AG20443 (cell line): ENCODE measurements at regions not wholly inside any gene's neighbourhood (a gene's known extent, or its start where the extent isn't known, plus 50 kb on each side); places are given as distances from the start of the nearest gene placed in this dataset.

ENCODE experiments used
- DNase-seq: peaks from one replicate; pipeline ENCODE4 v3.0.0; 2012; ENCODE audit warnings: low spot score, mixed read lengths

DNA sequence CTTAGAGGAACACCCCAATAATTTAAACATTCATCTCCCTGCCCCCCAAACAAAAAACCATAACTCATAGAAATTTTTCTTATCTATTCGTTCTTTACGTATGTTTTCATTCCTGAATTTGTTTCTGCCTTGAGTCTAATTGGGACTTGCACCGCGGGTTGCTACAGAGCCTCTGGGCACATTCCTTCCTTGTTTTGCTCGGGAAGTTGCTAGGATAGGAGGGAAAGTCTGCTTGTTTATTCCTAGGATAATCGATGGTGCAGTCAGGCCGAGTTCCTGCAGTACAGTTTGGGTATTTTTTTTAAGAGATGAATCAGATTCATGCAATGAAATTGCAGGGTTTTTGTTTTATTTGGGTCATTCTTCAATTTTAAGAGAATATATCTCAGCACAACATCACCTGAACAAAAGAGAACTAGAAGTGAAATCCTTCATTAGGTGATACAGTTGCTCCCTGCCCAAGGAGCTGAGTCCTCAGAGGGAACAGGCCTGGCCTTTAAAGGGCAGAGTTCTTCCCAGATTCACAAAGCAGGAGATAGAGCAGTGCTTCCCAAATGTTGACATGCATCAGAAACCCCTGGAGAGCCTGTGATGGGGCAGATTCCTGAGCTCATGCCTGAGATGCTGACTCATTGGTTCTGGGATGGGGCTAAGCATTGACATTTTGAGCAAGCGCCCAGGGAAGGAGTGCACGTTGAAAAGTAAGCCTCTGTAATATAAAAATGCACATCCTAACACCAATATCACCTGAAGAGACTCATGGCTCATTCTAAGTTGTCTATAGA is 114.9 kb upstream of the FAM9B start:
- peak; percentile 60 for DNase-seq

DNA sequence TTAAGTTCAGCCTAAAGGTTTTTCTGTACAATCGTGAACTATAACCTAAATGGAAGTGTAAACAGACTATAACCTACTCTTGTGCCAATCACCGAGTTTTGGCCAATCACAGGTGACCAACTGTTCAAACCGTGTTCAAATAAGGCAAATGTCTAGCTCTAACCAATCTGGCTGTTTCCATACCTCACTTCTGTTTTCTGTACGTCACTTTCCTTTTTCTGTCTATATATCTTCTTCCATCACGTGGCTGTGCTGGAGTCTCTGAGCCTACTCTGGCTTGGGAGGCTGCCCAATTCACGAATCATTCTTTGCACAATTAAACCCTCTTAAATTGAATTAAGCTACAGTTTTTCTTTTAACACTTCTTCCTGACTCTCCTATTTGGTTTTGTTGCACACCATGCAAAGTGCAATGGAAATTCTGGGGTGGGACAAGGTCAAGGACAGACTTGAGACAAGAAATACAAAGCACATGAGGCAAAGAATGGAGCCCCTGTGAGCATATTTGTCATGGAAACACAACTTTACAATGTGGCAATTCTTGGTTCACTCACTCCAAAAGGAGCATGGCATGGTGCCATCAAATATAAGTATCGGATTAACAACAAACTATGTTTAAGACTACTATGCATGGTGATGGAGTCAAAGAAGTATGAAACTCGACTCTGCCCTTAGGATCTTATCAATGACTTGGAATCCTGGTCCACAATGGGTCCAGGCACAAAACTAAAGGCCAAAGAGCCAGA is 115.7 kb upstream of the FAM9B start:
- DNase-seq = no peak

DNA sequence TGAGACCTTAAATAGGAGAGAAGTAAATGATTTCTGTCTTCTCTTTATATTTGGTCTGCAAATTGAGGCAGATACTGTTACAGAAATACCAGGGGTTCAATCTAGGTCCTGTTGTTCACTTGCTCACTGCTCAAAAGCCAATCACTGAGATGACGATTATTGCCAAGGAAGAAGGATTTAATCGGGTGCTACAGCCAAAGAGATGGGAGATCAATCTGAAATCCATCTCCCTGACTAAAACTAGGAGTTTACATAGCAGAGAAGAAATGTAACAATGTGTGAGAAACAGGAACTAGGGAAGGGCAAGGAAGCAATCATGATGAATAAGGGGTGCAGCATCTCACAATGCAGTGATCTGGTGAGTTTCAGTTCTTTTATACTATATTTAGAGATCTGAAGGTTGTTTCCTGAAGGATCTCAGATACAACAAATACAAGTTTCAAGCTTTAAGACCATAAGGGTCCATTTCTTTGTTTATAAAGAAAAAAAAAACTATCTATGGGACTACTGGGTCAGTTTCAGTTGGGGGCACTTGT is 117.9 kb upstream of the FAM9B start:
- no peak for DNase-seq

DNA sequence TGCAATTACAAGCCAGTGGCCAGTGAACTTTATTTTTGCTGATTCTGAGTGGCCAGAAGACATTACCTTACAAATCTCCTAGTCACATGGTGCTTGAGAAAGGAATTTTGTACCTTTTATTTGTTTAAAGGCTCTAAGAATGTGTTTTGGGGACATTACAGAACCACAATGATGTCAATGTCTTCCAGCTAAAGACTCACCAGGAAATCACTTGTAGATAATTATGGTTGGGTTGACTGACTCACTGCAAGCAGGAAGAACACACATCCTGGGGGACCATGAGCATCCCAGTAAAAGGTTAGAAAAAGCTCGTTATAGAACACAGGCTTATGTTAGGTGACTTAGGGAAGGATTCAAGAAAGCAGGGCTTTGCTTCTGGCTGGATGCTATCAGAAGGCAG is 119.4 kb upstream of the FAM9B start:
- peak; percentile 17 for DNase-seq

DNA sequence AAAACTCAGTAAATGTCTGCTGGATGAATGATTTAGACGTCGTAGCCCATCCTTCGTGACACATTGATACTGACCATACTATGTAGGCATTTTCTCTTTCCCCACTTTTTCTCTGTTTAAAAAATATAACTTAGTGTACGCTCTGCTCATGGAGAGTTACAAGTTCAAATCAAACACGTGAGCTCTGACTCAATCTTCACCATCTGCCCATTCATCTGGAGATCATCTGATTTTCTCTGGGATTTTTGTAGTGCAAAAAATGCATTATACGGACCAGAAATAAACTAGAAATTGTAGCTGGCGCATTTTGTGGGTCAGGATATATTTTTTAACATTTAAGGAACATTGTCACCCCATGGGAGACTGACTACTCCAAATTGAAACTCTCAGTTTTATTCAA is 124.7 kb upstream of the FAM9B start:
- DNase-seq = no peak

- DNase-seq = no peak
These were observed 126.9 kb upstream of the FAM9B start for GRCh38 chrX:9160698-9161329.

DNA sequence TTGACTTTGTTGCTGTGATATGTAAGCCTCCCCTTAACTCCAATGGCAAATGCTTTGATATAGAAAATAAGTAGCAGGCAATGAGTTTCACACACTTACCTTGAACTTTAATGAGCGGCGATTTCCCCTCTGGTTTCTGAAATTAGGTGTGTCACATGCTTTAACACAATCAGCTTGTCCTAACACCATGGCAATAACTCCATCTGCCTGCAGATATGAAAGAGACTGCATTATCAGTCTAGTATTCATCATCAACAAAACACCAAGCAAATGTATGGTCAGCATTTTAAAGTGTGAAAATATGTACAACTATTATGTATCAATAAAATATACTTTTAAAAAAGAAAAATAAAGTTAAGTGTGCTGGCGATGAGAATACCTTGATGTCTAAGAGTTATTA is 128.8 kb upstream of the FAM9B start:
- no peak for DNase-seq

DNA sequence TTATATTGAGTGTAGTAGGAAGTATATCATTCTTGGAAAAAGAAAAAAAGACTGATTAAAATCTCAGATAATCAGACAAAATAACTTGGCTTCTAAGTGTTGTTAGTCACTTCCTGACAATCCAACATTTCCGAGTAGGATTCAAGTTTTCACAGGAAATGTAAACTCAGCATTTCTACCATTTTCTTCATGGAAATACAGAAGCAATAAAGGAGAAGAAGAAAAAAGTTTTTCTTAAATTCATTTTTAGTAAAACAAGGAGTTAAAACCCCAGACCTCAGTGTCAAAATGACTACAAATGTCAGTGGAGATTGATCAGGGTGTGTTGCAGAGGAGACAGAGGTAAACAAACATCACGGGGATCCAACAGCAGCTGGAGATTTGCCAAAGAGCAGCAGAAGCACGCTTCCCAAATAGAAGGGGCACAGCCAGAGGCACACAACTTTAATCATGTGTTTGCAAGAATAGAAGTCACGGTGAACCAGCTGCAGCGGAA is 129.3 kb upstream of the FAM9B start:
- DNase-seq = no peak

GRCh38 chrX:9164086-9164485 is 130.2 kb upstream of the FAM9B start:
- no peak for DNase-seq

DNA sequence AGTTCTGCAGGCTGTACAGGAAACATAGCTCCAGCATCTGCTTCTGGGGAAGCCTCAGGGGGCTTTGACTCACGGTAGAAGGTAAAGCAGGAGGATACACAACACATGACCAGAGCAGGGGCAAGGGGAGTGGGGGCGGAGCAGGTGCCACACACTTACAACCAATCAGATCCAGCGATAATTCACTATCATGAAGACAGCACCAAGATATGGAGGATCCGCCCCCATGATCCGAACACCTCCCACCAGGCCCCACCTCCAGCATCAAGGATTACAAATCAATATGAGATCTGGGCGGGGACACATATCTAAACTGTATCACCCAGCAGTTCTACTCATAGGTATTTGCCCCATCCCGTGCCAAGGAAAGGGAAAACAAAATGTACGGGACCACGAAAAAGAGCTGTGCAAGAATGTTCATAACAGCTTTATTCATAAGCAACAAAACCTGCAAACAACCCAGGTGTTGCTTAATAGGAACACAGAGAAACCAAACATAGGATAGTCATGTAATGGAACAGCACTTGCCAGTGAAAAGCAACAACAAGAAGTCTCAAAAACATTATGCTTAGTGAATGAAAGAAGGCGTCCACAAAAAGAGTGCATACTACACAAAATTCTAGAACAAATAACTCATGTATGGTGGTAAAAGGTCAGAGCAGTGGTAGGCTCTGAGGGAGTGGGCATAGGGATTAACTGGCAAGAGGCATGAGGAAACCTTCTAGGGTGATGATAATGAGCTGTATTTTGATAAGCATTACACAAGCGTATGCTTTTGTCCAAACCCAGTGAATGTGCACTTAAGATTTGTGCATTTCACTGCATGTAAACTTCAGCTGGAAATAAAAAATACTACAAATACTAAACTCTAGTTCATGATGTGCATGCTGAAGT is 130.9 kb upstream of the FAM9B start:
- no peak for DNase-seq

DNA sequence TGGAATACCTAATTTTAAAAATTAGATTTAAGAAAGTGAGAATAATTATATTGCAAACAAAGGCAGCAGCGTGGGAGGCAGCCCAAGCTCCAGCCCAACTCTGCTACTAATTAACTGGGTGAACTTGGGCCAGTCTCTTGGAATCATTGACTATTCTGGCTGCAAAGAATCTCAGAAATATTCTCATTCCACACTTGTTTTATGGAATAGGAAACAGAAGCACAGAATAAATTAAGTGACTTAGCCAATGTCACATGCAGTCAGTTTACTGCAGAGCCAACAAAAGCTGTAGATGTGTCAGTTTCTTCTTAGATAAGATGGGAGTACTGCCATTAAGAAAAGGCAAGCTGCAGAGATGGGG is 132.6 kb upstream of the FAM9B start:
- no peak for DNase-seq

DNA sequence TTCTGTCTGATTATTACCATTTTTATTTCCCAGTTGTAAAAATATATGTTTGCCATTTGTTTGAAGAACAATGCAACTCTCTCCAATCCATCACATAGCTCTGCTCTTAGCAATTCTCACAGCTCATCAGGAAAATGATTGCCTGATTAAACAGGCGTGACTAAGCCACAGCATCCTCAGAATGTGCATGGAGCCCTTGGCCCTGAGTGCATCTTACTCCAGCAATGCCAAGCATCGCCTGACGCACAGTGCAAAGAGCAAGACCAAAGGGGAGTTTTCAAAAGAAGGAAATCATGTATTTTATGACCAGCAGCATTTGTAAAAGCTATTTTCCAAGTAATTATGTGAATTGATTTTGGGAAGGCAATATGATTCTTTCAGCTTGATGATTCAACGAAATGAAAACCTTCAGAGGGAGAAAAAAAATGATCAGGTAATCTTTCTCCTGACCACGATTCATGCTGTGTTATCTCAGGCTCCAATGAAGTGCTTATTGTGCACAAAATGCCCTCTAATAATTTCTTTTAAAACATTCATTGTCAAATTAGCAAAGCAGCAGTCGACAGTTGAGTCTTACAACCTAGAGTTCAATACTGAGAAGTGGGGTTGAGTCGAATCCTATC is 138.0 kb upstream of the FAM9B start:
- peak; percentile 12 for DNase-seq

DNA sequence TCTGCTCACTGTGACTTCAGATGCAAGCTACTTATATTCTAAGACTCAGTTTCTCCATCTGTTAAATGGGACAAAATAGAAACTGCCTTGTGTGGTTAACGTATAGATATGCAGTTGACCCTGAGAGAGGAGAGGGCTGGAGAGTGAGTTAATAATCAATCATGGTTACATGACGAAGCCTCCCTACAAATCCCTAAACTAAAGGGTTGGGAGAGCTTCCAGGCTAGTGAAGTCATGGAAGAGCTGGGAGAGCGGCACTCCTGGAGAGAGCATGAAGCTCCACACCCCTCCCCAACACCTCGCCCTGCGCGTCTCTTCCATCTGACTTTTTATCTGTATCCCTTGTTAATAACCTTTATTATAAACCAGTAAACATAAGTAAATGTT is 138.5 kb upstream of the FAM9B start:
- no peak for DNase-seq

DNA sequence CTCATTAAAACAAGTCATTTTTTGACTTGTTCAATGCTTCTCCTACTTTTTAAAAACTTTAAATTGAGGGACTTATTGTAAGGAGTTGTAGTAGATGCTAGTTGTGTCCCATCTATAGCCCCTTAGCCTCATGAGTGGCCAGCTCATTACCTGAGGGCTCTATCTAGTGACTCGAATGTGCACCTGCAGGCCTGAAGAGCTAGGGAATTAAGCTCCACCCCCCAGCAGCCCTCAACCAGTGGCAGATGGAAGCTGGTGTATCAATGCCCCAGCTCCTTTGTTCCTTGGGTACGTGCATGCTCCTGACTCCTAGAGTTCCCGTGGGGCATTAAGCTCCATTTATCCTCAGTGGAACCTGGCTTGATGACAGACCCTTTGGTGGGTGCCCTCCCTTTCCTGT is 146.7 kb upstream of the FAM9B start:
- DNase-seq = no peak

DNA sequence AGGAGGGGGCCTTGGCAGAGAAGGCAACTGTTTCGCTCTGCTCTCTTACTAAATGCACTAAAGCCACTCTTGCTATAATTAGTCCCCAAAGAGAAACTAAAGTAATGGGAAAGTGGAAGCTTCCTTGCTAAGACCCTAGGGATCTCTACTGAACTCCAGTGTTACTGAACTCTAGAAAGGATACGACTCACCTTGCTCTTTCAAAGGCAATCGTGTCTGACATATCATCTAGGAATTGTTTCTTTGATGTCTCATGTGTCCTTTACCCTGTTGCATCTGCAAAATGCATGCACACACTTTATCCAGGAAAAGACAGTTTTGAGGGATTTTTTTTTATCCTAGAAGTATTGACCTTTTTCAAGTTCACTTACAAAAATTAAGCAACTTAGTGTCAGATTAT is 148.1 kb upstream of the FAM9B start:
- no peak for DNase-seq

- DNase-seq = no peak
These were observed 149.6 kb upstream of the FAM9B start for GRCh38 chrX:9183481-9183880.

DNA sequence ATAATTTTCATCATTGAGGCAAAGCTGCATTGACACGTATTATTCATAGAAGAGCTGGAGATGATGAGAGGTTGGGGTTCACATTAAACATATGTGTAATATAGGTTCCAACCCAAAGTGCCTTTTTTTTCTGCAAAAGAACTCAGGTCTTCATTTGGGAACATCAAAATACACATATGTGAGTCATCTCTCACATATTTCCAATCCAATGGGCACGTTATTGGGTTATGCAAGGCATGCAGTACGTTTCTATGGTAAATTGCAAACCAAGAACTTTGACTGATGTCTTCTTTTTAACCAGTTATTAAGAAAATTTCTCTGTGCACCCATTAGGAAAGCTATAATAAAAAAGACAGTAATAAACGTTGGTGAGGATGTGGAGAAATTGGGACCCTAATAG is 150.3 kb upstream of the FAM9B start:
- DNase-seq = no peak

DNA sequence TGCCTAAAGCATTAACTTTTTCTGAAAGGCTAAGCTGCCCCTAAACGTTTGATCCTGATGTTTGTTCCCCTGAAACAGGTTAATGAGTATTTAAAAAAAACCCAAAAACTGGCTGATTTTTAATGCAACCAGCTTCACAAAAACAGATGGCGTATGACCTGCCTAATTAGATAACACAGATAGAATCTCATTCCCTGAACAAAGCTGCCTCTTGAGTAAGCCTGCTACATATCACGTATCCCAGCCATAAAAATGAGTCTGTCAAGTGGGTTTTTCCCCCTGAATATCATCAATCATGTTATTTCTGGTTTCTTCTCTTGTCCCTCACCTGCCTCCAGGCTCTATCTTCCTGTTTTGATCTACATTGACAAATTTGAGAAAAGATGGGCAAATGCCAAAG is 154.2 kb upstream of the FAM9B start:
- DNase-seq = no peak

DNA sequence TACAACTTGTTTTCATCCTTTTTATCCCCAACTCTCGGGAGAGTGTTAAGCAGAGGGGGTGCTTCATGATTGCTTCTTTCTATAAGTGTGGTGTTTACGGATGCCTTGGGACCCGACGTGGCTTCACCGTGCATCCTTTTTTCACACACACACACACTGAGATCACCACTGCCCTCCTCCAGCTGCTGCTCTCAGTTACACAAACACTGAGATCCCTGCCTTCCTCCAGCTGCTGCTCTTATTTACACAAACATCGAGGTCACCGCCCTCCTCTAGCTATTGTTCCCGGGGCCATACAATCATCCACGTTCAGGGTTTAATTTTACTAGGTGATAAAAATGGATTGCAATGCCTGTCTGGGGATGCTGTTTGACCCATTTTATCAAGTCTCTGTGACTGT is 155.4 kb upstream of the FAM9B start:
- DNase-seq = no peak

DNA sequence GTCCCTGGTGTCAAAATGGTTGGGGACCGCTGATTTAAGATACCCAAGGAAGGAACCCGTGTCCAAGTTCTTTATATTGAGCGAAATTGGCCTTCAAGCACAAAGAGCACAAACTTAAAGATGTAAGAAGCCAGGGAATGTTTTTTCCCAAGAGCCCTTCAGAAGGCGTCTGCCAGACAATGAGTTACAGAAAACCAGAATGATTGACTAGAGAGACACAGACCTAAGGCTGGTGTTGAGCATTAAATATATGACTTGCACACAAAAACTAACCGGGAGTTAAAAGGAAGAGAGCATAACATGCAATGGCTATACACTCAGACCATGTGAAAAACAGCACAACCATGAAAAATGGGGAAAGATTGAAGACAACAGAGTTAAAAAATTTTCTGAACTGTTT is 157.5 kb upstream of the FAM9B start:
- DNase-seq = no peak

DNA sequence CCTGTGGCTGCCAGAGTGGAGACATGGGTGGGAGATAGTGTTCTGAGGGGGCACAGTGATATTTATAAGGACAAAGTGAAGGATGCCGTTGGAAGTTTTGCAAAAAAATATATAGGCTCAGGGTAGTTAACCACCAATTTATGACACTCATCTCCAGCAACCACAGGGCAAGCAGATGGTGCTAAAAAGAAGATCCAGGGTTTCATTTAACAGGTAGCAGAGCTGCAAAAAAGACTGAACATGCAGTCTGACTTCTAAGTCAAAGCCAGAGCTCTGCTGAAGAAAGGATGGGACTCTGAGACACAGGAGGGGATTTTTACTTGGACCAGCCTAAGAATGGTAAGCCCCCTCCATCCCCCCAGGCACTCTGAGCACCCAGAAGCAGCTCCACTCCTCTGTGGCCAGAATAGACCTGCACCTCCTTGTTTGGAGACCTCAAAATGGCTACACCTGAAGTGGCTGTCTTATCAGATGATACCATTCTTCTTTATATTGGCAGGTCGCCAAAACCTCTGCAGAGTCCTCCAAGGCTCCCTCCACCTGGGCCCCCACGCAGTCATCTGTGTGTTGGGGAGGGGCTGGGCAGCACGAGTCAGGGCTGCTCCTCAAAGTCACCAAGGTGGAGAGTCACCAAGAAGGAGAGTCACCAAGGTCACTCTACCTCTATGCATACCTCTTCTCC is 161.4 kb upstream of the FAM9B start:
- no peak for DNase-seq
